HepG2 (cell line): ENCODE measurements at regions not wholly inside any gene's neighbourhood (a gene's known extent, or its start where the extent isn't known, plus 50 kb on each side); places are given as distances from the start of the nearest gene placed in this dataset.

Source experiments
- ATAC-seq: fragments of 200-7000 bp; cut with Tn5 transposase; 3 replicates; pipeline ENCODE4 v1.9.1; 2020; ENCODE audit warnings: mild to moderate bottlenecking, moderate library complexity
- BruUV-seq: library from RNA; stranded (reverse); fragments of 400-500 nt; replicated peaks from 2 replicates; lab custom pipeline; 2021; lab: Mats Ljungman, UMichigan
- CTCF ChIA-PET: fragments of 300-600 bp; formaldehyde crosslinking; extraction: SDS; loops from one replicate; lab custom pipeline; 2021; ENCODE audit warnings: low total read pairs, inconsistent platforms, low intra/inter-chr PET ratio; lab: Yijun Ruan, JAX
- POLR2A ChIA-PET: fragments of 350-600 bp; sonication (Branson Sonifier 250); formaldehyde crosslinking; loops from one replicate; lab custom pipeline; 2020; ENCODE audit warnings: antibody characterized with exemption, inconsistent platforms; lab: Yijun Ruan, JAX
- DNase-seq: peaks from one replicate; pipeline ENCODE4 v3.0.0-alpha.2; 2015; ENCODE audit warnings: low spot score
- FAIRE-seq: peaks from 3 replicates; lab custom pipeline; 2011; peaks lifted over from hg19 to GRCh38; lab: Jason Lieb, UNC
- H2AFZ ChIP-seq: one replicate; pipeline ENCODE4 v1.6.1; 2011; ENCODE audit warnings: low read length, inconsistent platforms
- H3K27ac ChIP-seq: fragments of 300-600 bp; 3 replicates; pipeline ENCODE4 v1.8.0; 2011; ENCODE audit warnings: mixed run types, mild to moderate bottlenecking, mixed read lengths, low read length, inconsistent platforms; ENCODE audit not compliant: insufficient read depth; ENCODE audit errors: extremely low read length
- H3K27me3 ChIP-seq, 2 experiments: fragments of 200-600 bp in 1 of 2; 2 replicates in 1 of 2; 3 replicates in 1 of 2; pipeline versions ENCODE4 v1.6.0 to v1.8.0; 2011; ENCODE audit warnings: low read length in 2 of 2, mild to moderate bottlenecking in 2 of 2, moderate library complexity in 2 of 2, inconsistent platforms in 1 of 2; ENCODE audit not compliant: insufficient read depth in 2 of 2, control insufficient read depth in 1 of 2
- H3K36me3 ChIP-seq, 2 experiments: fragments of 200-600 bp in 1 of 2; replicated peaks in 1 of 2; 2 replicates in 1 of 2; 3 replicates in 1 of 2; pipeline versions ENCODE4 v1.5.1 to v1.8.0; 2011; ENCODE audit warnings: low read length in 2 of 2, inconsistent platforms in 1 of 2; ENCODE audit not compliant: insufficient read depth in 2 of 2, control insufficient read depth in 1 of 2
- H3K4me1 ChIP-seq: 2 replicates; pipeline ENCODE4 v1.5.1; 2012; ENCODE audit warnings: low read length, inconsistent platforms; ENCODE audit not compliant: insufficient read depth
- H3K4me2 ChIP-seq: 2 replicates; pipeline ENCODE4 v1.6.0; 2011; ENCODE audit warnings: low read depth, low read length, inconsistent platforms
- H3K4me3 ChIP-seq, 3 experiments: fragments of 200-600 bp in 1 of 3; sonication (generic), shearing (Covaris generic) in 1 of 3; replicated peaks in 1 of 3; 2 replicates each; pipeline ENCODE4 v1.5.1; 2011 to 2016; ENCODE audit warnings: low read length in 3 of 3, inconsistent platforms in 2 of 3, low read depth in 2 of 3, mild to moderate bottlenecking in 2 of 3, control low read depth in 1 of 3, mixed read lengths in 1 of 3; ENCODE audit not compliant: insufficient read depth in 1 of 3
- H3K79me2 ChIP-seq: one replicate; pipeline ENCODE4 v1.6.1; 2011; ENCODE audit warnings: low read length, inconsistent platforms; ENCODE audit not compliant: insufficient read depth
- H3K9ac ChIP-seq: 2 replicates; pipeline ENCODE4 v1.6.0; 2011; ENCODE audit warnings: mild to moderate bottlenecking, low read depth, low read length, inconsistent platforms; ENCODE audit not compliant: insufficient read depth
- H3K9me3 ChIP-seq: 2 replicates; pipeline ENCODE4 v1.5.1; 2012; ENCODE audit warnings: mild to moderate bottlenecking, low read length
- H4K20me1 ChIP-seq: 2 replicates; pipeline ENCODE4 v1.6.0; 2011; ENCODE audit warnings: inconsistent platforms, mild to moderate bottlenecking, low read length, moderate library complexity; ENCODE audit not compliant: insufficient read depth
- CHCHD3 ChIP-seq: sonication (generic); formaldehyde crosslinking; IDR thresholded peaks from 2 replicates; pipeline ENCODE4 v1.8.0; 2022; ENCODE audit warnings: mild to moderate bottlenecking, missing genetic modification reagents, moderate library complexity
- MAFF ChIP-seq: IDR thresholded peaks from 2 replicates; pipeline ENCODE4 v1.6.1; 2011; ENCODE audit warnings: low read depth, low read length, improper control_type of control experiment
- MAFK ChIP-seq, 2 experiments: IDR thresholded peaks in 1 of 2; conservative IDR thresholded peaks in 1 of 2; 2 replicates each; pipeline ENCODE4 v1.6.1; 2011; ENCODE audit warnings: improper control_type of control experiment in 2 of 2, low read length in 2 of 2
- SRF ChIP-seq: IDR thresholded peaks from 2 replicates; pipeline ENCODE4 v1.6.1; 2011; ENCODE audit warnings: mild to moderate bottlenecking, low read depth, low read length, moderate library complexity
- WGBS: methylation state at CpG from one replicate; pipeline ENCODE4 v1.1.6; 2017; ENCODE audit warnings: low lambda C conversion rate; 5-methylcytosine and 5-hydroxymethylcytosine counted together
- in situ Hi-C: cut with HindIII; loops from 2 replicates; pipeline ENCODE4 v1.10.0; 2017; ENCODE audit warnings: low pct_unique_long_range_greater_than_20kb; ENCODE audit not compliant: extremely low pct_ligation_motif_present
- intact Hi-C: fragments of 100-400 bp; cut with micrococcal nuclease; formaldehyde crosslinking; loops from one replicate; pipeline ENCODE4 v1.10.0; 2022; ENCODE audit not compliant: unreplicated experiment
- TF ChIP-seq, protein P1 (sequence below): sonication (generic); formaldehyde crosslinking; IDR thresholded peaks from 2 replicates; pipeline ENCODE4 v1.8.0; 2022; ENCODE audit warnings: missing genetic modification reagents, mild to moderate bottlenecking, inconsistent platforms, borderline replicate concordance
- TF ChIP-seq, protein P2 (sequence below): sonication (generic); formaldehyde crosslinking; IDR thresholded peaks from 2 replicates; pipeline ENCODE4 v1.4.0; 2020; ENCODE audit warnings: missing genetic modification reagents
- TF ChIP-seq, protein P3 (sequence below): IDR thresholded peaks from 2 replicates; pipeline ENCODE4 v1.6.1; 2016; ENCODE audit warnings: mild to moderate bottlenecking, missing biosample characterization, missing genetic modification reagents

DNA sequence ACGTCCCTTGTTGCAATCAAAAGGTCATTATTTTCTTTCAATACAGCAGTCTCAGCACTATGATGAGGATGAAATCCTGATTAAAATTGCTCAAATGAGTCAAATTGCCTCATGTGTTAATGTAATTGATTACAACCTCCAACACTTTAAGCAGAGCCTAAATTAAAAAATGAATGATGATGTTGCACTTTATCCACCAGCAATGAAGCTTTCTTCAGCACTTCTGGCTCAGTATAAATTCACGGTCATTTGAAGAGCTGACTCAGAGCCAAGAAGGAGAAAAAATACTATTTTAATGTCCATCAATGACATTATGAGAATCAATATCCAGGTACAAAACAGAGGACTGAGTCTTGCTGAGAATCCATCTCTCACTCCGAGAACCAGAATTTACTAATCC is 792.6 kb upstream of the ATXN8OS start:
- BruUV-seq: no TSS peak
- in situ Hi-C loops (no loop called here), intact Hi-C loops (no loop called here)
- Histone ChIP-seq H3K4me3 (no peak overlapping the region), H4K20me1 (no peaks in the 10 kb centered on the region), H3K4me2 (no peak overlapping the region), H3K9me3 (no peaks in the 10 kb centered on the region), H3K36me3 (no peaks in the 10 kb centered on the region), H3K9ac (no peak overlapping the region), H3K79me2 (no peaks in the 10 kb centered on the region), H3K27ac (no peak overlapping the region), H3K4me1 (no peaks in the 10 kb centered on the region), H3K27me3 (no peaks in the 10 kb centered on the region), H2AFZ (no peak overlapping the region)
- WGBS: 5% methylated on average over 3 of the region's 3 CpGs
- ATAC-seq (no peak), DNase-seq (no peak), FAIRE-seq (no peak)
- ChIA-PET CTCF (no interaction called here), POLR2A (no interaction called here)
- TF ChIP-seq MAFF (0 out of 2 replicates have a peak, but pooled peaks have one; percentile 12), MAFK (conservative IDR thresholded peaks at IDR 0.05 in 1 of 2, IDR thresholded peaks at IDR 0.05 in 1 of 2; ENCODE audit: low read length in 2 of 2) (0 out of 4 replicates have a peak, but pooled peaks have one; percentile 8 to 12)
- TF ChIP-seq, protein P1, sequence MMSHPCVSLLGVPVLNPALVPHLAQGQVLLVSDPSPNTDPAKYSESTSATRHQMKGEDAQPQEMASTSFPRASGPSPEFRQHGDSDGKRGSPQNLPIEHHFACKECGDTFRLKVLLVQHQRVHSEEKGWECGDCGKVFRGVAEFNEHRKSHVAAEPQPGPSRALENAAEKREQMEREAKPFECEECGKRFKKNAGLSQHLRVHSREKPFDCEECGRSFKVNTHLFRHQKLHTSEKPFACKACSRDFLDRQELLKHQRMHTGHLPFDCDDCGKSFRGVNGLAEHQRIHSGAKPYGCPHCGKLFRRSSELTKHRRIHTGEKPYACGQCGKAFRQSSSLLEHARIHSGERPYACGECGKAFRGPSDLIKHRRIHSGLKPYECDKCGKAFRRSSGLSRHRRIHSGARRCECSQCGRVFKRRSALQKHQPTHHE: no peak

DNA sequence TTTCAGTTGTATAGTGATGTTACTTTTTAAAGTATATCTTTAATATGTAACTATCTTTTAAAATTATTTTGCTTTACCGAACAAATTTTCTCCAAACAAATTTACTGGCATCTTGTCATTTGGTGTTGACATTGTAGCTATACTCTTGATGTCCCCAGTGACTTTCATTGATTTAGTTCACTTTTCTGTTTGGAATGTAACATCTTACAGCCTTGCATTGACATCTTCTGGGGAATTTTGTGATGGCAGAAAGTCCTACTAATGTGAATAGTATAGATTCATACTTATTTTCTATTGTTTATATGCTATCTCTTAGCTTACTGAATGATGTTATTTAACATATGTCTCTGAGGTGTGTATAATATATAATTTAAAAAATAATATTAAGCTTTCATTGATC is 800.9 kb upstream of the ATXN8OS start:
- no TSS peak for BruUV-seq
- in situ Hi-C loops: no loop called here
- intact Hi-C loops: no loop called here

More for the DNA sequence above, 800.9 kb upstream of the ATXN8OS start:
- ATAC-seq: no peak
- H4K20me1 ChIP-seq: no peaks in the 10 kb centered on the region
- TF ChIP-seq, protein P2, sequence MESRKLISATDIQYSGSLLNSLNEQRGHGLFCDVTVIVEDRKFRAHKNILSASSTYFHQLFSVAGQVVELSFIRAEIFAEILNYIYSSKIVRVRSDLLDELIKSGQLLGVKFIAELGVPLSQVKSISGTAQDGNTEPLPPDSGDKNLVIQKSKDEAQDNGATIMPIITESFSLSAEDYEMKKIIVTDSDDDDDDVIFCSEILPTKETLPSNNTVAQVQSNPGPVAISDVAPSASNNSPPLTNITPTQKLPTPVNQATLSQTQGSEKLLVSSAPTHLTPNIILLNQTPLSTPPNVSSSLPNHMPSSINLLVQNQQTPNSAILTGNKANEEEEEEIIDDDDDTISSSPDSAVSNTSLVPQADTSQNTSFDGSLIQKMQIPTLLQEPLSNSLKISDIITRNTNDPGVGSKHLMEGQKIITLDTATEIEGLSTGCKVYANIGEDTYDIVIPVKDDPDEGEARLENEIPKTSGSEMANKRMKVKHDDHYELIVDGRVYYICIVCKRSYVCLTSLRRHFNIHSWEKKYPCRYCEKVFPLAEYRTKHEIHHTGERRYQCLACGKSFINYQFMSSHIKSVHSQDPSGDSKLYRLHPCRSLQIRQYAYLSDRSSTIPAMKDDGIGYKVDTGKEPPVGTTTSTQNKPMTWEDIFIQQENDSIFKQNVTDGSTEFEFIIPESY (CRISPR knock-in tag): no peak
- TF ChIP-seq CHCHD3 (CRISPR knock-in tag) (no peak), SRF (no peak)
- TF ChIP-seq, protein P3, sequence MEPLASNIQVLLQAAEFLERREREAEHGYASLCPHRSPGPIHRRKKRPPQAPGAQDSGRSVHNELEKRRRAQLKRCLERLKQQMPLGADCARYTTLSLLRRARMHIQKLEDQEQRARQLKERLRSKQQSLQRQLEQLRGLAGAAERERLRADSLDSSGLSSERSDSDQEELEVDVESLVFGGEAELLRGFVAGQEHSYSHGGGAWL (CRISPR knock-in tag): no peak
- no peaks in the 10 kb centered on the region for H3K36me3 ChIP-seq
- H3K4me2 ChIP-seq: no peak overlapping the region
- no peaks in the 10 kb centered on the region for H3K27me3 ChIP-seq
- DNase-seq: no peak
- no peak overlapping the region for H3K4me3 ChIP-seq
- H3K4me1 ChIP-seq: no peaks in the 10 kb centered on the region
- ChIA-PET CTCF (no interaction called here), POLR2A (no interaction called here)
- H2AFZ ChIP-seq: no peak overlapping the region
- WGBS: 0% methylated on average over 1 of the region's 1 CpG
- no peaks in the 10 kb centered on the region for H3K79me2 ChIP-seq
- H3K9me3 ChIP-seq: no peaks in the 10 kb centered on the region
- no peak for FAIRE-seq
- H3K9ac ChIP-seq: no peak overlapping the region
- H3K27ac ChIP-seq: no peak overlapping the region
